ENCODE measurements at regions not wholly inside any gene's neighbourhood (a gene's known extent, or its start where the extent isn't known, plus 50 kb on each side); places are given as distances from the start of the nearest gene placed in this dataset.

DNA sequence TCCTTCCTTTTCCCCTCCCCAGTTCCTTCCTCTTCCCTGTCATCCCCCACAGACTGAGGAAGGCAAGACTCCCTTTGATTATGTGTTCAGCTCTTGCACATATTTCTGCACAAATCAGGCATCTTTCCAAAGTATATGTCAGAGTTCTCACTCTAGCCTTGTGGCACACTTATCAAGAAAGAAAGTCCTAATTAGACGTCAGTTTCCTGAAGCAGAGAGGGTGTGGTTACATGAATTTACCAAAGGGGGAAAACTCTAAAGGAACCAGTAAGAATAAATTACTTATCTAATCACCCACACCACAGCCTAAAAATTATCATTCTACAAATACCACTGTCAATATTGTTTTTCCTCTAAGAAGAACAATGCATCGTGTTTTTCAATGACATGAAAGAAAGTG, 120.7 kb upstream of the GRIP1 start:
- FAIRE-seq = no peak
- peaks cover 0 to 5% of the 10 kb centered on the region in 2 experiments for H3K27me3 ChIP-seq (ENCODE audit: control insufficient read depth in 2 of 2, insufficient read depth in 2 of 2, low read length in 2 of 2)
- dilution Hi-C loops (cut with MboI; ENCODE audit: extremely low pct_ligation_motif_present, low sequenced_read_pairs) = no loop called here
- no peak overlapping the region for H3K4me2 ChIP-seq (ENCODE audit: insufficient read depth, low read length)
- H4K20me1 ChIP-seq (replicated peaks; ENCODE audit: control insufficient read depth, extremely low read depth, insufficient read depth, low read length) = no peaks in the 10 kb centered on the region
- no peaks in the 10 kb centered on the region for H3K9me3 ChIP-seq (replicated peaks; ENCODE audit: control insufficient read depth, insufficient read depth, low read length)
- no TSS peak for BruUV-seq (replicated peaks)
- no peak overlapping the region for H3K4me3 ChIP-seq (replicated peaks in 1 of 3; ENCODE audit: insufficient read depth in 1 of 3, low read depth in 1 of 3, low read length in 3 of 3)
- intact Hi-C loops (cut with micrococcal nuclease) = no loop called here
- H3K4me1 ChIP-seq (ENCODE audit: control insufficient read depth, extremely low read depth, insufficient read depth, low read length) = no peaks in the 10 kb centered on the region
- ChIA-PET CTCF (no interaction called here), POLR2A (no interaction called here)
- H3K27ac ChIP-seq (ENCODE audit: insufficient read depth, low read depth, low read length) = no peak overlapping the region
- H3K79me2 ChIP-seq (ENCODE audit: control insufficient read depth, insufficient read depth, low read length) = no peaks in the 10 kb centered on the region
- no peaks in the 10 kb centered on the region for H3K9me1 ChIP-seq (replicated peaks; ENCODE audit: control insufficient read depth, extremely low read depth, insufficient read depth, low read length)
- H3K36me3 ChIP-seq (ENCODE audit: control insufficient read depth in 2 of 2, extremely low read depth in 1 of 2, insufficient read depth in 2 of 2, low read length in 2 of 2) = no peaks in the 10 kb centered on the region
- H3K9ac ChIP-seq (replicated peaks; ENCODE audit: extremely low read depth, insufficient read depth, low read length) = no peak overlapping the region
- DNase-seq (ENCODE audit: low read depth, low spot score) = no peak
- H2AFZ ChIP-seq (ENCODE audit: low read depth, low read length) = no peak overlapping the region
- TF ChIP-seq POLR2AphosphoS5 (IDR thresholded peaks at IDR 0.05; ENCODE audit: insufficient read depth, low read depth, low read length) (no peak), MYC (IDR thresholded peaks at IDR 0.05; ENCODE audit: low read depth, low read length) (no peak), EZH2 (IDR thresholded peaks at IDR 0.05; ENCODE audit: borderline replicate concordance, low read depth, low read length, severe bottlenecking) (no peak), JUN (IDR thresholded peaks at IDR 0.05; ENCODE audit: borderline replicate concordance, insufficient read depth, insufficient read length, low read depth) (no peak), GATA2 (IDR thresholded peaks at IDR 0.05; ENCODE audit: insufficient read depth, insufficient read length, low read depth, low read length) (no peak), POLR2A (IDR thresholded peaks at IDR 0.05; ENCODE audit: low read depth, low read length) (no peak), MAX (IDR thresholded peaks at IDR 0.05; ENCODE audit: insufficient read depth, insufficient read length) (no peak), FOS (IDR thresholded peaks at IDR 0.05; ENCODE audit: borderline replicate concordance, insufficient read depth, low read length) (no peak)
- TF ChIP-seq, protein P1, sequence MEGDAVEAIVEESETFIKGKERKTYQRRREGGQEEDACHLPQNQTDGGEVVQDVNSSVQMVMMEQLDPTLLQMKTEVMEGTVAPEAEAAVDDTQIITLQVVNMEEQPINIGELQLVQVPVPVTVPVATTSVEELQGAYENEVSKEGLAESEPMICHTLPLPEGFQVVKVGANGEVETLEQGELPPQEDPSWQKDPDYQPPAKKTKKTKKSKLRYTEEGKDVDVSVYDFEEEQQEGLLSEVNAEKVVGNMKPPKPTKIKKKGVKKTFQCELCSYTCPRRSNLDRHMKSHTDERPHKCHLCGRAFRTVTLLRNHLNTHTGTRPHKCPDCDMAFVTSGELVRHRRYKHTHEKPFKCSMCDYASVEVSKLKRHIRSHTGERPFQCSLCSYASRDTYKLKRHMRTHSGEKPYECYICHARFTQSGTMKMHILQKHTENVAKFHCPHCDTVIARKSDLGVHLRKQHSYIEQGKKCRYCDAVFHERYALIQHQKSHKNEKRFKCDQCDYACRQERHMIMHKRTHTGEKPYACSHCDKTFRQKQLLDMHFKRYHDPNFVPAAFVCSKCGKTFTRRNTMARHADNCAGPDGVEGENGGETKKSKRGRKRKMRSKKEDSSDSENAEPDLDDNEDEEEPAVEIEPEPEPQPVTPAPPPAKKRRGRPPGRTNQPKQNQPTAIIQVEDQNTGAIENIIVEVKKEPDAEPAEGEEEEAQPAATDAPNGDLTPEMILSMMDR (IDR thresholded peaks at IDR 0.05; ENCODE audit: extremely low read depth in 1 of 2, insufficient read depth in 1 of 2, low read depth in 1 of 2, low read length in 2 of 2) = no peak
